ENCODE measurements at regions not wholly inside any gene's neighbourhood (a gene's known extent, or its start where the extent isn't known, plus 50 kb on each side); places are given as distances from the start of the nearest gene placed in this dataset.

GRCh38 chr4:181538431-181538830, 704.8 kb upstream of the TENM3 start:
- Histone ChIP-seq H3K36me3 (ENCODE audit: control insufficient read depth in 1 of 2, insufficient read depth in 2 of 2, low read length in 2 of 2) (no peaks in the 10 kb centered on the region), H3K4me1 (ENCODE audit: control insufficient read depth in 1 of 2, insufficient read depth in 2 of 2, low read length in 2 of 2) (peaks cover 24 to 28% of the 10 kb centered on the region in 2 donors), H3K9me3 (ENCODE audit: control insufficient read depth in 1 of 2, low read length in 2 of 2) (no peaks in the 10 kb centered on the region), H3K4me3 (ENCODE audit: low read depth in 1 of 2, low read length in 2 of 2) (no peak overlapping the region), H3K9ac (ENCODE audit: low read depth in 1 of 2, low read length in 2 of 2) (no peak overlapping the region), H3K27ac (ENCODE audit: low read depth, low read length) (no peak overlapping the region), H3K27me3 (ENCODE audit: control insufficient read depth in 1 of 2, insufficient read depth in 2 of 2, low read length in 2 of 2) (no peaks in the 10 kb centered on the region)

GRCh38 chr4:181541396-181541795, 701.8 kb upstream of the TENM3 start:
- no peak overlapping the region for H3K9ac ChIP-seq (ENCODE audit: low read depth in 1 of 2, low read length in 2 of 2)
- H3K4me1 ChIP-seq (ENCODE audit: control insufficient read depth in 1 of 2, insufficient read depth in 2 of 2, low read length in 2 of 2): peaks cover 17 to 20% of the 10 kb centered on the region in 2 donors
- H3K9me3 ChIP-seq (ENCODE audit: control insufficient read depth in 1 of 2, low read length in 2 of 2): no peaks in the 10 kb centered on the region
- H3K4me3 ChIP-seq (ENCODE audit: low read depth in 1 of 2, low read length in 2 of 2): no peak overlapping the region
- H3K27ac ChIP-seq (ENCODE audit: low read depth, low read length): no peak overlapping the region
- H3K36me3 ChIP-seq (ENCODE audit: control insufficient read depth in 1 of 2, insufficient read depth in 2 of 2, low read length in 2 of 2): no peaks in the 10 kb centered on the region
- H3K27me3 ChIP-seq (ENCODE audit: control insufficient read depth in 1 of 2, insufficient read depth in 2 of 2, low read length in 2 of 2): no peaks in the 10 kb centered on the region

GRCh38 chr4:181548873-181549575, 694.2 kb upstream of the TENM3 start:
- H3K9me3 ChIP-seq (ENCODE audit: control insufficient read depth in 1 of 2, low read length in 2 of 2): no peaks in the 10 kb centered on the region
- H3K36me3 ChIP-seq (ENCODE audit: control insufficient read depth in 1 of 2, insufficient read depth in 2 of 2, low read length in 2 of 2): no peaks in the 10 kb centered on the region
- no peak overlapping the region for H3K27ac ChIP-seq (ENCODE audit: low read depth, low read length)
- no peak overlapping the region for H3K4me3 ChIP-seq (ENCODE audit: low read depth in 1 of 2, low read length in 2 of 2)
- H3K4me1 ChIP-seq (ENCODE audit: control insufficient read depth in 1 of 2, insufficient read depth in 2 of 2, low read length in 2 of 2): peaks cover 3 to 9% of the 10 kb centered on the region in 2 donors
- no peaks in the 10 kb centered on the region for H3K27me3 ChIP-seq (ENCODE audit: control insufficient read depth in 1 of 2, insufficient read depth in 2 of 2, low read length in 2 of 2)
- H3K9ac ChIP-seq (ENCODE audit: low read depth in 1 of 2, low read length in 2 of 2): no peak overlapping the region

- H3K4me3 ChIP-seq (ENCODE audit: low read depth in 1 of 2, low read length in 2 of 2): no peak overlapping the region
- no peaks in the 10 kb centered on the region for H3K27me3 ChIP-seq (ENCODE audit: control insufficient read depth in 1 of 2, insufficient read depth in 2 of 2, low read length in 2 of 2)
- no peaks in the 10 kb centered on the region for H3K36me3 ChIP-seq (ENCODE audit: control insufficient read depth in 1 of 2, insufficient read depth in 2 of 2, low read length in 2 of 2)
- no peaks in the 10 kb centered on the region for H3K9me3 ChIP-seq (ENCODE audit: control insufficient read depth in 1 of 2, low read length in 2 of 2)
- H3K4me1 ChIP-seq (ENCODE audit: control insufficient read depth in 1 of 2, insufficient read depth in 2 of 2, low read length in 2 of 2): peaks cover 3 to 9% of the 10 kb centered on the region in 2 donors
- no peak overlapping the region for H3K27ac ChIP-seq (ENCODE audit: low read depth, low read length)
- no peak overlapping the region for H3K9ac ChIP-seq (ENCODE audit: low read depth in 1 of 2, low read length in 2 of 2)
These were observed 693.5 kb upstream of the TENM3 start for GRCh38 chr4:181549576-181550188.

- Histone ChIP-seq H3K9me3 (ENCODE audit: control insufficient read depth in 1 of 2, low read length in 2 of 2) (no peaks in the 10 kb centered on the region), H3K4me1 (ENCODE audit: control insufficient read depth in 1 of 2, insufficient read depth in 2 of 2, low read length in 2 of 2) (peaks cover 3 to 9% of the 10 kb centered on the region in 2 donors), H3K27ac (ENCODE audit: low read depth, low read length) (no peak overlapping the region), H3K4me3 (ENCODE audit: low read depth in 1 of 2, low read length in 2 of 2) (no peak overlapping the region), H3K27me3 (ENCODE audit: control insufficient read depth in 1 of 2, insufficient read depth in 2 of 2, low read length in 2 of 2) (no peaks in the 10 kb centered on the region), H3K9ac (ENCODE audit: low read depth in 1 of 2, low read length in 2 of 2) (no peak overlapping the region), H3K36me3 (ENCODE audit: control insufficient read depth in 1 of 2, insufficient read depth in 2 of 2, low read length in 2 of 2) (no peaks in the 10 kb centered on the region)
These were observed 692.8 kb upstream of the TENM3 start for GRCh38 chr4:181550381-181550780.

- H3K4me3 ChIP-seq (ENCODE audit: low read depth in 1 of 2, low read length in 2 of 2): no peak overlapping the region
- H3K36me3 ChIP-seq (ENCODE audit: control insufficient read depth in 1 of 2, insufficient read depth in 2 of 2, low read length in 2 of 2): no peaks in the 10 kb centered on the region
- H3K27me3 ChIP-seq (ENCODE audit: control insufficient read depth in 1 of 2, insufficient read depth in 2 of 2, low read length in 2 of 2): no peaks in the 10 kb centered on the region
- no peaks in the 10 kb centered on the region for H3K4me1 ChIP-seq (ENCODE audit: control insufficient read depth in 1 of 2, insufficient read depth in 2 of 2, low read length in 2 of 2)
- H3K9ac ChIP-seq (ENCODE audit: low read depth in 1 of 2, low read length in 2 of 2): no peak overlapping the region
- no peaks in the 10 kb centered on the region for H3K9me3 ChIP-seq (ENCODE audit: control insufficient read depth in 1 of 2, low read length in 2 of 2)
- no peak overlapping the region for H3K27ac ChIP-seq (ENCODE audit: low read depth, low read length)
These were observed 683.6 kb upstream of the TENM3 start for GRCh38 chr4:181559637-181560036.

GRCh38 chr4:181562399-181562798, 680.8 kb upstream of the TENM3 start:
- H3K4me1 ChIP-seq (ENCODE audit: control insufficient read depth in 1 of 2, insufficient read depth in 2 of 2, low read length in 2 of 2): no peaks in the 10 kb centered on the region
- H3K27ac ChIP-seq (ENCODE audit: low read depth, low read length): no peak overlapping the region
- no peaks in the 10 kb centered on the region for H3K9me3 ChIP-seq (ENCODE audit: control insufficient read depth in 1 of 2, low read length in 2 of 2)
- H3K4me3 ChIP-seq (ENCODE audit: low read depth in 1 of 2, low read length in 2 of 2): no peak overlapping the region
- H3K27me3 ChIP-seq (ENCODE audit: control insufficient read depth in 1 of 2, insufficient read depth in 2 of 2, low read length in 2 of 2): no peaks in the 10 kb centered on the region
- no peaks in the 10 kb centered on the region for H3K36me3 ChIP-seq (ENCODE audit: control insufficient read depth in 1 of 2, insufficient read depth in 2 of 2, low read length in 2 of 2)
- H3K9ac ChIP-seq (ENCODE audit: low read depth in 1 of 2, low read length in 2 of 2): no peak overlapping the region

GRCh38 chr4:181564625-181565024, 678.6 kb upstream of the TENM3 start:
- Histone ChIP-seq H3K27ac (ENCODE audit: low read depth, low read length) (no peak overlapping the region), H3K27me3 (ENCODE audit: control insufficient read depth in 1 of 2, insufficient read depth in 2 of 2, low read length in 2 of 2) (no peaks in the 10 kb centered on the region), H3K4me3 (ENCODE audit: low read depth in 1 of 2, low read length in 2 of 2) (no peak overlapping the region), H3K36me3 (ENCODE audit: control insufficient read depth in 1 of 2, insufficient read depth in 2 of 2, low read length in 2 of 2) (no peaks in the 10 kb centered on the region), H3K9me3 (ENCODE audit: control insufficient read depth in 1 of 2, low read length in 2 of 2) (no peaks in the 10 kb centered on the region), H3K4me1 (ENCODE audit: control insufficient read depth in 1 of 2, insufficient read depth in 2 of 2, low read length in 2 of 2) (no peaks in the 10 kb centered on the region), H3K9ac (ENCODE audit: low read depth in 1 of 2, low read length in 2 of 2) (no peak overlapping the region)

- Histone ChIP-seq H3K9me3 (ENCODE audit: control insufficient read depth in 1 of 2, low read length in 2 of 2) (no peaks in the 10 kb centered on the region), H3K4me3 (ENCODE audit: low read depth in 1 of 2, low read length in 2 of 2) (no peak overlapping the region), H3K36me3 (ENCODE audit: control insufficient read depth in 1 of 2, insufficient read depth in 2 of 2, low read length in 2 of 2) (no peaks in the 10 kb centered on the region), H3K27ac (ENCODE audit: low read depth, low read length) (no peak overlapping the region), H3K4me1 (ENCODE audit: control insufficient read depth in 1 of 2, insufficient read depth in 2 of 2, low read length in 2 of 2) (no peaks in the 10 kb centered on the region), H3K27me3 (ENCODE audit: control insufficient read depth in 1 of 2, insufficient read depth in 2 of 2, low read length in 2 of 2) (no peaks in the 10 kb centered on the region), H3K9ac (ENCODE audit: low read depth in 1 of 2, low read length in 2 of 2) (no peak overlapping the region)
These were observed 676.7 kb upstream of the TENM3 start for GRCh38 chr4:181566490-181566889.

GRCh38 chr4:181569553-181569952, 673.6 kb upstream of the TENM3 start:
- Histone ChIP-seq H3K27me3 (ENCODE audit: control insufficient read depth in 1 of 2, insufficient read depth in 2 of 2, low read length in 2 of 2) (no peaks in the 10 kb centered on the region), H3K4me1 (ENCODE audit: control insufficient read depth in 1 of 2, insufficient read depth in 2 of 2, low read length in 2 of 2) (no peaks in the 10 kb centered on the region), H3K9ac (ENCODE audit: low read depth in 1 of 2, low read length in 2 of 2) (no peak overlapping the region), H3K4me3 (ENCODE audit: low read depth in 1 of 2, low read length in 2 of 2) (no peak overlapping the region), H3K27ac (ENCODE audit: low read depth, low read length) (no peak overlapping the region), H3K36me3 (ENCODE audit: control insufficient read depth in 1 of 2, insufficient read depth in 2 of 2, low read length in 2 of 2) (no peaks in the 10 kb centered on the region), H3K9me3 (ENCODE audit: control insufficient read depth in 1 of 2, low read length in 2 of 2) (no peaks in the 10 kb centered on the region)
